ENCODE measurements at regions not wholly inside any gene's neighbourhood (a gene's known extent, or its start where the extent isn't known, plus 50 kb on each side); places are given as distances from the start of the nearest gene placed in this dataset.

GRCh38 chr10:29956335-29956924 lies 103.0 kb downstream of the JCAD start:
- TF ChIP-seq CTCF (IDR thresholded peaks at IDR 0.05; ENCODE audit: low read depth, low read length): no peak
- no peak overlapping the region for H3K4me3 ChIP-seq (replicated peaks in 1 of 2; ENCODE audit: low read depth in 2 of 2, low read length in 2 of 2)
- peak; percentile 41 to 64 for DNase-seq (ENCODE audit: low read depth in 2 of 2)

GRCh38 chr10:29955329-29955935 lies 104.0 kb downstream of the JCAD start:
- peak; percentile 34 for TF ChIP-seq CTCF (IDR thresholded peaks at IDR 0.05; ENCODE audit: low read depth, low read length)
- H3K4me3 ChIP-seq (replicated peaks in 1 of 2; ENCODE audit: low read depth in 2 of 2, low read length in 2 of 2): no peak overlapping the region
- DNase-seq (ENCODE audit: low read depth in 2 of 2): peak; percentile 33 to 76

- TF ChIP-seq CTCF (IDR thresholded peaks at IDR 0.05; ENCODE audit: low read depth, low read length): no peak
- H3K4me3 ChIP-seq (replicated peaks in 1 of 2; ENCODE audit: low read depth in 2 of 2, low read length in 2 of 2): no peak overlapping the region
- peak; percentile 64 to 82 for DNase-seq (ENCODE audit: low read depth in 2 of 2)
These were observed 107.9 kb downstream of the JCAD start for GRCh38 chr10:29951441-29951931.

GRCh38 chr10:29950391-29950790 lies 109.0 kb downstream of the JCAD start:
- DNase-seq (ENCODE audit: low read depth in 2 of 2): peak in 1 of 2 donors; percentile 25
- TF ChIP-seq CTCF (IDR thresholded peaks at IDR 0.05; ENCODE audit: low read depth, low read length): no peak
- no peak overlapping the region for H3K4me3 ChIP-seq (replicated peaks in 1 of 2; ENCODE audit: low read depth in 2 of 2, low read length in 2 of 2)

- no peak for TF ChIP-seq CTCF (IDR thresholded peaks at IDR 0.05; ENCODE audit: low read depth, low read length)
- peak; percentile 93 to 98 for DNase-seq (ENCODE audit: low read depth in 2 of 2)
- no peak overlapping the region for H3K4me3 ChIP-seq (replicated peaks in 1 of 2; ENCODE audit: low read depth in 2 of 2, low read length in 2 of 2)
These were observed 109.9 kb downstream of the JCAD start for GRCh38 chr10:29949411-29950011.

- TF ChIP-seq CTCF (IDR thresholded peaks at IDR 0.05; ENCODE audit: low read depth, low read length): no peak
- DNase-seq (ENCODE audit: low read depth in 2 of 2): no peak
- H3K4me3 ChIP-seq (replicated peaks in 1 of 2; ENCODE audit: low read depth in 2 of 2, low read length in 2 of 2): no peak overlapping the region
These were observed 110.5 kb downstream of the JCAD start for GRCh38 chr10:29948881-29949355.

All from cardiac fibroblast (primary cell).